ENCODE measurements at regions not wholly inside any gene's neighbourhood (a gene's known extent, or its start where the extent isn't known, plus 50 kb on each side); places are given as distances from the start of the nearest gene placed in this dataset.
"Not testable (repeated sequence)": the region's sequence is repeated elsewhere in the genome, so short reads cannot be mapped to it uniquely, and the experiment has no call there.

DNA sequence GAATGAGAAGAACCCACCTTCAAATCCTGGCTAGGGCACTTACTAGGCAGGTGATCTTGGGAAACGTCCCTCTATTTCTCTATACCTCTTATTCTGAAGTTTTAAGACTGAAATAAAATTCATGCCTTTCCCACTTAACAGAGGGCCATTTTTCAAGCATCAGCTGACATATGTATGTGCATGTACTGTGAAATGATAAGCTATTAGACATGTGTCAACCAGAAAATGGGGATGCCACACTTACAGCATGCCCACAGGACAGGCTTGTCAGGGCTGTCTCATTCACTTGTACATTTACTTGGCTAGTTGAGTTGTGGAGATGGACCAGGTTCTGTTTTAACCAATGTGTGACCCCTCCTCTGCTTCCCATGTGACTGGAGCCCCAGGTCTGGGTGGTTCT lies 78.5 kb downstream of the C9orf152 start:
- DNase-seq (ENCODE audit: extremely low read depth, low read depth): no peak
- no peak for TF ChIP-seq CTCF (IDR thresholded peaks at IDR 0.05; ENCODE audit: low read depth, low read length, missing control alignments)
- H3K4me3 ChIP-seq (replicated peaks; ENCODE audit: low read depth, low read length): no peak overlapping the region

- no peak for DNase-seq (ENCODE audit: extremely low read depth, low read depth)
- H3K4me3 ChIP-seq (replicated peaks; ENCODE audit: low read depth, low read length): no peak overlapping the region
- no peak for TF ChIP-seq CTCF (IDR thresholded peaks at IDR 0.05; ENCODE audit: low read depth, low read length, missing control alignments)
These were observed 77.7 kb downstream of the C9orf152 start for GRCh38 chr9:110130211-110130610.

GRCh38 chr9:110130791-110131416 lies 77.1 kb downstream of the C9orf152 start:
- no peak for TF ChIP-seq CTCF (IDR thresholded peaks at IDR 0.05; ENCODE audit: low read depth, low read length, missing control alignments)
- H3K4me3 ChIP-seq (replicated peaks; ENCODE audit: low read depth, low read length): no peak overlapping the region
- DNase-seq (ENCODE audit: extremely low read depth, low read depth): no peak

DNA sequence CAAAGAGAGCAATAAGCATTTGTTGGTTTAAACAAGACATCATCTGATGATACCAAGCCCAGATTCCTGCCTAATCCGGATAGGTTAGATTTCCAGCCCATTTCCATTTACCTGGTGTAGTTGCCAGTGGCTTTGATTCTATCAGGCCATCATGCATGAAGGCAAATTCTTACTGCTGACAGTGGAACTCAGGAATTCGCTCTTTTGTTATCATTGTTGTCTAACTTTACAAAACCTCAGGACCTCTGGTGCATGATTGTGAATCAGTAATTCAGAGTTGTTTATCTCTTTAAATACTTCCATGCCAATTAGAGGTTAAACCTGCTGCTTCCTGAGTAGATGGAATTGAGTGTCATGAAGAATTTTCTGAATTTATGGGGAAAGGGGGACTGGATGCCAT lies 76.5 kb downstream of the C9orf152 start:
- TF ChIP-seq CTCF (IDR thresholded peaks at IDR 0.05; ENCODE audit: low read depth, low read length, missing control alignments): no peak
- no peak for DNase-seq (ENCODE audit: extremely low read depth, low read depth)
- no peak overlapping the region for H3K4me3 ChIP-seq (replicated peaks; ENCODE audit: low read depth, low read length)

- not testable (repeated sequence) for H3K4me3 ChIP-seq (replicated peaks; ENCODE audit: low read depth, low read length); DNase-seq (ENCODE audit: extremely low read depth, low read depth)
These were observed 75.4 kb downstream of the C9orf152 start for GRCh38 chr9:110132531-110132930.

- no peak for DNase-seq (ENCODE audit: extremely low read depth, low read depth)
- no peak overlapping the region for H3K4me3 ChIP-seq (replicated peaks; ENCODE audit: low read depth, low read length)
- no peak for TF ChIP-seq CTCF (IDR thresholded peaks at IDR 0.05; ENCODE audit: low read depth, low read length, missing control alignments)
These were observed 74.9 kb downstream of the C9orf152 start for GRCh38 chr9:110133059-110133458.

- no peak for TF ChIP-seq CTCF (IDR thresholded peaks at IDR 0.05; ENCODE audit: low read depth, low read length, missing control alignments)
- H3K4me3 ChIP-seq (replicated peaks; ENCODE audit: low read depth, low read length): no peak overlapping the region
- DNase-seq (ENCODE audit: extremely low read depth, low read depth): no peak
These were observed 74.2 kb downstream of the C9orf152 start for GRCh38 chr9:110133608-110134210.

Measured in HFF-Myc (cell line).